ENCODE measurements at regions not wholly inside any gene's neighbourhood (a gene's known extent, or its start where the extent isn't known, plus 50 kb on each side); places are given as distances from the start of the nearest gene placed in this dataset.
"Not testable (repeated sequence)": the region's sequence is repeated elsewhere in the genome, so short reads cannot be mapped to it uniquely, and the experiment has no call there.

DNA sequence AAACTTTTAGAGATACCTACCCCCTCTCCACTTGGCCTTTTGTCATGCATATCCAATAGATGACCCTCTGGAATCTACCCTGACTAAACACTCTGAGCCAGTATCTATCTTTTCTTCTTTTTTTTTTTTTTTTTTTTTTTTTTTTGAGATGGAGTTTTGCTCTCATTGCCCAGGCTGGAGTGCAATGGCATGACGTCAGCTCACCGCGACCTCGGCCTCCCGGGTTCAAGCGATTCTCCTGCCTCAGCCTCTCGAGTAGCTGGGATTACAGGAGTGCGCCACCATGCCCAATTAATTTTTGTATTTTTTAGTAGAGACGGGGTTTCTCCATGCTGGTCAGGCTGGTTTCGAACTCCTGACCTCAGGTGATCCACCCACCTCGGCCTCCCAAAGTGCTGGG is 50.8 kb upstream of the GRIN2B start:
- DNase-seq (ENCODE audit: low read depth), result not testable (repeated sequence)

DNA sequence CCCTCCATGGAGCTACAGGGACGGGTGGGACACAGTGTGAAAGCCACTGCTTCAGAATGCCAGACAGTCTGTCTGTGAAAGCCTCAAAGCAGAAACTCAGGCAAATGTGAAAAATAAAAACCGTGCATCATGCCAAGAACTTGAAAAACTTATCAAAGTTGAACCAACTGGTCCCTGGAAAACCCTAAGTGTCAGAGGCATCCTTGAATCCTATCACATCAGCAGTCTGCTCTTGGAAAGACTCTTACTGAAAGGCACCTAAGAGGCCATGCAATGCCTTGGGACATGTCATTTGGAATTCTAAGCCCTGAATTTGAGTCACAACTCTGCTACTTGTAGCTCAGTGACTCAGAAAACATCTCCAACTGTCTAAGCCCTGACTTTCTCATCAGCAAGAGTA is 62.4 kb upstream of the GRIN2B start:
- no peak for DNase-seq (ENCODE audit: low read depth)

DNA sequence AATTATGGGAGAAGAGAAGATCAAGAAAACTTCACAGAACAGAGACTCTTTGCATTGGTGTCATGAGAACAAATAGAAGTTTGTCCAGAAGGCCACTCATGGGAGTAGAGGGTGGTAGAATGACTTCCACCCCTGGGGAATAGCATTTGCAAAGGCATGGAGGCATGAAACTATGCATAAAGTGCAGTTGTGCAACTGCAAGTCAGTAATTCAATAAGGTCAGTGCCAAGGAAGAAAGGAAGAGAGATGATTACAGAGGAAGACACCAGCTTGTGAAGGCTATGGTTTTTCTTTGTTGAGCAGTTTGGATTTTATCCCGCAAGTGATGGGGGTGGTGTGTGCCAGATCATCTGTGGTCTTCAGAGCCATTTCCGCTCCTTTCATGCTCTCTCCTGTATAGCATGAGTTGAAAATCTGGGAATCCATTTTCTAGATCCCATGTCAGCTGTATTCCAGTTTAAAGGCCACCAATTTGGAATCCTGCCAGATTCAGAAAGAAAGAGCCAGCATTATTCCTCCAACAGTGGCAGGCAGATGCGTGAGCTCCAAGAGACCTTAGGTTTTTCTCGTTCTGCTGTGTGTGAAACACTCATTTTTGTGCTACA is 67.6 kb upstream of the GRIN2B start:
- DNase-seq (ENCODE audit: low read depth), result no peak

DNA sequence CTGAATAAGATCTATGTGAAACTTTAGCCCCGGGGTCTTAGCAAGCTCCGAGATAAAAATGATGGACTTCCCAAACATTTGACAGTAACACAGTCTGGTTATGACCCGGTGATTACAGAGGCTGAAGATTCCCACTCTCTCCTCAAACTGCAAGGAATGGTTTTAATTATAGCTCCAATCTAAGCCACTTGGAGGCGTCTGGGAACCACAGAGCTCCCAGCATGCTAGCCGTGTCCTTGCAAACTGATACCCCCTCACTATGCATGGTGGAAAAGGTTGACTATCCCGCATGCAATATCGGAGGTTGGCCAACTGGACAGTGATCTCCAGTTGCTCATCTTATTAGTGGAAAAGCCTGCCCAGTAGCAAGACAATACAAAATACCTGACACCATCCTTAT is 76.5 kb upstream of the GRIN2B start:
- no peak for DNase-seq (ENCODE audit: low read depth)

DNA sequence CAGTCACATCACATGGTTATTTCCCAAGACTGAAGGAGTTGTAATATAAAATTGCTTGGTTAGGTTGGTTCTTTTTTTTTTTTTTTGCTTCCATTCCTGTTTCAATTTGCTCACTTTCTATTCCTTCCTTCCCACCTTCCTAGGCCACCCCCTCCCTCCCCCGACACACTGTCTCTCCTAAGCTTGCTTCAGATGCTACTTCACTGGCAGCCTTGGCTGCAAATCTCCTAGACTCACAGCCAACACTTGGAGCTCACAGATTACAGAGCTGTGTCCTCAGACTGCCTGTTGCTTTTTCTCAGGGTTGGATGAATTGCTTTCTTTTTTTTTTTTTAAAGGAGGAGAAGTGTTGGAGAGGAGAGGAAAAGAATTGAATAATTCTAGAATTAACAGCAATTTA is 77.3 kb upstream of the GRIN2B start:
- DNase-seq (ENCODE audit: low read depth), result no peak

DNA sequence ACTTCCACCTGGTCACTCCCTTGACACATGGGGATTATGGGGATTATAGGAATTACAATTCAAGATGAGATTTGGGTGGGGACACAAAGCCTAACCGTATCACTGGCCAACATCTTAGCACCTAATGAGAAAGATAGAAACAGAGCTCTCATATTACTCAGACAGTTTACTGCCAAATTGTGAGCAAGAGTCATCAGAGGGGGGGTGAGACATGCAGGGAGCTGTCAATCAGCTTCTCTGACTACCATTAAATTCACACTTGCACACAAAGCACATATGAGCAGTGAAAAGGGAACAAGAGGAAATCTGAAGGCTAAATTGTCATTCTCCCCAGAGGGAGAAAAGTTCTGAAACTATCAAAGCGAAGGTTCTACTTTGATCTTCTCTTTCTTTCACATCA is 78.1 kb upstream of the GRIN2B start:
- DNase-seq (ENCODE audit: low read depth), result no peak

DNA sequence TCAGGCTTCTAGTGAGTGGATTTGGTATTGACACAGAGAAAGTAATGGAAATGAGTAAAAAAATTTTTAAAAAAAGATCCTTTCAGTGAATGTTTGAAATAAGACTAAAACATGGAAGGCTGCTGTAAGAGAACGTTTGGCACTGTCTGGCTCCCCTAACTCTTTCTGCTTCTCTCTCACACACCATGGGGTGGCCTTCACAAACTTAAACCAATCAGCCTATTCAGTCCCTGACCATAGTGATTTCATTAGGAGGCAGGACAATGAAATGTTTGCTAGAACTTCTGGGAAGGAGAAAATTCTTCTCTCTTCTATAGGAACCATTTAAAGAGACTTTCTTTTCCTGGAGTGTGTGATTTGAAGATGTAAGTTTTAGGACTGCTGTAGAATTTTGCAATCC is 84.2 kb upstream of the GRIN2B start:
- DNase-seq (ENCODE audit: low read depth), result no peak

DNA sequence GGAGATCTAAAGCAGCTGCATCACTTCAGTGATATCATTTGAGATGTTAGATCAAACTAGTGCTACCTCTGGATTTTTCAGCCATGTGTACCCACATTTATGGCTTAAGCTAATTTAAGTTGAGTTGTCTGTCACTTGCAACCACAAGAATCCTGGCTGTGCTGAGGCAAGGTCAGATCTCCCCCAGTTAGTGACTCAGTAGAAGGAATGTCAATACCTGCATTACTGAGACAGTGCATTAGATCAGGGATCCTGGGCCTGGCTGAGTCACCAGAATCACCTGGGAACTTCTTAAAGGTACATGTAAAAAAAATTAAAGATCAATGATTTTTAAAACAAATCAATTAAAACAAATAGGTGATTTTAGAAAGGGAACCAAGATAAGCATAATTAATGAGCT is 84.6 kb upstream of the GRIN2B start:
- no peak for DNase-seq (ENCODE audit: low read depth)

DNA sequence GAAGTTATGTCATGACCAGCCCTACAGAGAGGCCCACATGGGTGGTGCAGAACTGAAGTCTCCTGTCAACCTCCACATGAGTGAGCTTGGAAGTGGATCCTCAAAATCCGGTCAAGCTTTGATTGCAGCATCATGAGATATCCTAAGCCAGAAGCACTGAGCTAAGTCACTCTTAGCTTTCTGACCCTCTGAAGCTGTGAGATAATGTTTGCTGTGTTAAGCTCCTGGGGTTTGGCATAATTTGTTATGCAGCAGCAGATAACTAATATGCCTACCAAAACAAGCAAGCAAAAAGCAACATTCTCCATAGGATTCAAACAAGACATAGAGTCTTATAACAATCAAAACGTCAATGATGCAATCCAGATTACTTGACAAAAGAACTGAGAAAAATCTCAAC is 87.6 kb upstream of the GRIN2B start:
- DNase-seq (ENCODE audit: low read depth), result no peak

DNA sequence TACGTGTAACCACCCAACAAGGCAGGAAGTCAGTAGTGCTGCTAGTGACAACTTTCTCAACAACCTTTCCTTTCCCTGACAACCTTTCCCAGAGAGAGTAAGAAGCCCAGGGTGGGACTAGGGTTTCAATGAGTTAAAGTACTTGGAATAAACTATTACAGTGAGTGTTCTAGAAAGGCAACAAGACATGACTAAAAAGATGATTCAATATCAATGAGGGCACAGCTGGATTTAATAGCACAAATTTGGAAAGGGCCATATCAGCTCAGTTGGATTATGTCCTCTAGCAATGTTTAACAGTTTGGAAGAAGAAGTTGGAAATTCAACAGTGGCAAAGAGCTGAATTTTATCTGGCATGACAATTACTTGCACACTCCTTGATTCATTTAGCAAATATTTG is 90.4 kb upstream of the GRIN2B start:
- DNase-seq (ENCODE audit: low read depth), result no peak

DNA sequence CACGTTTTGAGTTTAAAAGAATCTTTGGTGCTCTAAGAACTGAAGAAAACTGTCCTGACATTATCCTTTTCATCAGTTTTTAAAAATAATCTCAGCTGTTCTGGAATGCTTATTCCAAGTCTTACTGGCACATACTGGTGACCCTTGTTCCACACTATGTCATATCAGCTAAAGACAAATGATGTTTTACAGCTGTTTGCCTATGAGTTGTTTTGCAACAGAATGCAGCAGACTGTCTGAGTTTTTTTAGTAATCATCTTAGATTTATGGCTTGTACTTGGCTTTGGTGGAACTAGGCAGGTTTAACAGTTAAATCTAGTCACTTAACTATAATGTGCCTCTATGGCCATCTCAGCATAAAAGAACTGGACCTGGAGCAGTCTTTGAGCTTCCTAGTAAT is 91.6 kb upstream of the GRIN2B start:
- no peak for DNase-seq (ENCODE audit: low read depth)

DNA sequence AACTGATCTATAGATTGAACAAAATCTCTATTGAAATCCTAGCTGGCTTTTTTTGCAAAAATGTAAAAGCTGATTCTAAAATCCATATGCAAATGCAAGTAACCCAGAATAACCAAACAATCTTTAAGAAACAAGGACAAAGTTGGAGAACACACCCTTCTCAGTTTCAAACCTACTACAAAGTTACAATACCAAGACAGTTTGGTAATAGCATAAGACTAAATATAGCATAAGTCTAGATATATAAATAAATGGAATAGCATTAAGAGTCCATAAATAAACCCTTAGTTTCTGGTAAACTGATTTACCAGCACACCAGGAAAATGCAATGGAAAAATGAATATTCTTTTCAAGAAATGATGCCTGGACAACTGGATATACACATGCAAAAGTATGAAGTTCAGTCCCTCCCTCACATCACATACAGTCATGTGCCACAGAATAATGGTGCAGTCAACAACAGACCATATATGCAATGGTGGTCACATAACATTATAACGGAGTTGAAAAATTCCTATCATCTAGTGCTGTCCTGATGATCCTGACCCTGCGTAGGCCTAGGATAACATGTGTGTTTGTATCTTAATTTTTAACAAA is 94.5 kb upstream of the GRIN2B start:
- DNase-seq (ENCODE audit: low read depth), result no peak

DNA sequence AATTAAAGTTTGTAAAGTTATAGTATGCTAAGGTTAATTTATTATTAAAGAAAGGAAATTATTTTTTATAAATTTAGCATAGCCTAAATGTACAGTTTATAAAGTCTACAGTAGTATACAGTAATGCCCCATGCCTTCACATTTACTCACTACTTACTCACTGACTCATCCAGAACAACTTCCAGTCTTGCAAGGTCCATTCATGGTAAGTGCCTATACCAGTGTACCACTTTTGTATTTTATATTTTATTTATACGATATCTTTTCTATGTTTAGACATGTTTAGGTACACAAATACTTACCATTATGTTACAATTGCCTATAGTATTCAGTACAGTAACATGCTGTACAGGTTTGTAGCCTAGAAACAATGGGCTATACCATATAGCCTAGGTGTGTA is 95.1 kb upstream of the GRIN2B start:
- DNase-seq (ENCODE audit: low read depth), result no peak

DNA sequence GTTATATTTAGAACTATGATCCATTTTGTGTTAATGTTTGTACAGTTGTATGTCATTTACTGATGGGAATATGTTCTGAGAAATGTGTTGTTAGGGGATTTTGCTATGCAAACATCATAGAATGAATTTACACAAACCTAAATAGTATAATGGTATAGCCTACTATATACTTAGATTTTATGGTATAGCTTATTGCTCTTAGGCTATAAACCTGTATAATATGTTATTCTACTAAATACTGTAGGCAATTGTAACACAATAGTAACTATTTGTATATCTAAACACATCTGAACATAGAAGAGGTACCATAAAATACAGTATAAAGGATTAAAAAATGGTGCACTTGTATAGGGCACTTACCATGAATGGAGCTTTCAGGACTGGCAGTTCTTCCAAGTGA is 105.4 kb upstream of the GRIN2B start:
- DNase-seq (ENCODE audit: low read depth), result no peak

DNA sequence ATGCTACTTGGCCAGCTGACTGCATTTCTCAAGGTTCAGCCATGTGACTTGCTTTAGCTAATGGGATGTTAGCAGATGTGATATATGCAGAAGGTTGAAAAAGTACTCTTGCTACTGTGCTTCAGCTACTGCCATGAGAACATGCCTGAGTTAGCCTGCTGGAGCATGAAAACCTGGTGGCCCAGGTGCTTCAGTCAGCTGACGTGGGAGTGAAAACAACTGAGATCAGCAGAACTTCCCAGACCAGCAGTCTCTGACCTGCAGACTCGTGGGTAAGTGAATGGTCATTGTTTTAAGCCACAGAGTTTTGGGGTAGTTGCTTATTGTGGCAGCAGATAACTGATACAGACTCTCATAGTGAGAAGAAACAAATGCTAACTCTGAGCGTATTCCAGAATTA is 118.6 kb upstream of the GRIN2B start:
- no peak for DNase-seq (ENCODE audit: low read depth)

DNA sequence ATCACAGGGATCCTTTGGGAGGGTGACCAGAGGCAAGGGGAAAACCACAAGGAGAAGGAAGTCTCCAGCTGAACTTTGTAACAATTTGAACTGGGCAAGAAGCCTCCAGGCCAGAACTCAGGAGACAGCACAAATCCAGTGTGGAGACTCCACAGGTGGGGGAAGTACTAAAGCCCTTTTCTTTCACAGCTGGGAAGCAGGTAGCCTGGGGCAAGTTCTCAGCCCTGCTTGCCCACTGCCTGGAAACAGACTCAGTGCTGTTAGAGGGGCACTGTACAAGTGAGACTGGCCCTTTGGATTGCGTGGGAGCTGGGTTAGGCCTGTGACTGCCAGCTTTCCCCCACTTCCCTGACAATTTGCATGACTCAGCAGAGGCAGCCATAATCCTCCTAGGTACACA is 120.2 kb upstream of the GRIN2B start:
- DNase-seq (ENCODE audit: low read depth), result not testable (repeated sequence)

DNA sequence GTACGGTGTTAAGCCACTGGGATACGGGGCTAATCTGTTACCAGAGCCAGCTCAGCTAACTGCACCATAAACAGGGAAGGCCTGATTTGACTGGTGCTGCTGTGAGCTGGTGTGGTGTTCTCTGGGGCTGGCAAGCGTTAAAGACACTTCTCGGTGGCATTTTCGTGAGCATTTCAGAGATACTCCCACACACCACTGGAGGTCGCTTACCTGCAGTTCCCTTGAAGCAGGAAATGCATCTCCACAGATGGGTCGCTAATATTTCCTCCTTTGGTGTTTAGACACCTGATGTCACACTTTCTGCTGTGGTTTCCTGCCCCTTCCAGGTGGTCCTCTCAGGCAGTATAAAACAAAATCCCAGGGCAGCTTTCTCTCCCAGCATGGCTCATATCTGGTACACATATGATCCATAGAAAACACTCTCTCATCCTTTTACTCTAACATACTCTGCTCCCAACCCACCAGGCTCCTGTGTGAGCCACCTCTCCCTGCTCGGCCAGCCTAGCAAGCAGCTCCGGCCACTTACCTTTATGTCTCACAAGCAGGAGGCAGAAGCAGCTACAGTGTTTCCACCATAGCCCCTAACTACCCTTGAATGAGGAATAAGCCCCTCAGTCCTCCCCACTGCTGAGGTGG is 129.9 kb upstream of the GRIN2B start:
- peak; percentile 6 for DNase-seq (ENCODE audit: low read depth)

DNA sequence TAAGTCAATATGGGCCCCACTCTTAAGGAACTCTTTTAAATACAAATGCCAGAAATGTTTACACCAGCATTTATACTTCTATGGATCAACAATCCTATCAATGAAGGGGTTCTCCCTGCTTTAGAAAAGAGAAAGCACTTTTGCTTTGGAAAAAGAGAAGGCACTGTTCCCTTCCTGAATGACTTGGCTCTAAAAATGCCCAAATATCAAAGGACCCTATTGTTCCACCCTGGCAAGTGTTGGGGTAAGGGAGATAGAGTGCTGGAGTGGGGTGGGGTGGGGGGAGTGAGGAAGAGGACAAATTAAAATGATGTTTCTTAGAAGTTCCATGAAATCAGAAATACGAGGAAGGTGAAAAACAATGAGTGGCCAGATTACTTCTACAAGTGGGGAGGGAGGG is 131.6 kb upstream of the GRIN2B start:
- no peak for DNase-seq (ENCODE audit: low read depth)

DNA sequence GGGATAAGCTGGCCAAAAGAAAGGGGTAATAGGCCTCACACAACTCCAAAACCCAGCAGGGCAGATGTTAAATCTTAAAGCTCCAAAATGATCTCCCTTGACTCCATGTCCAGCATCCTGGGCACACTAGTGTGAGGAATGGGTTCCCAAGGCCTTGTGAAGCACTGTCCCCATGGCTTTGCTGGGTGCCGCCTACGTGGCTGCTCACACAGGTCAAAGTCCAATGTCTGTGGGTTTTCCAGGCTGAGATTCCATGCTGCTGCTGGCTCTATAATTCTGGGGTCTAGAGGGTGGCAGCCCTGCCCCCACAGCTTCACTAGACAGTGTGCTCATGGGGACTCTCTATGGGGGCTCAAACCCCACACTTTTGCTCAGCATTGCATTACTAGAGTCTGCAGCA is 145.3 kb upstream of the GRIN2B start:
- no peak for DNase-seq (ENCODE audit: low read depth)

DNA sequence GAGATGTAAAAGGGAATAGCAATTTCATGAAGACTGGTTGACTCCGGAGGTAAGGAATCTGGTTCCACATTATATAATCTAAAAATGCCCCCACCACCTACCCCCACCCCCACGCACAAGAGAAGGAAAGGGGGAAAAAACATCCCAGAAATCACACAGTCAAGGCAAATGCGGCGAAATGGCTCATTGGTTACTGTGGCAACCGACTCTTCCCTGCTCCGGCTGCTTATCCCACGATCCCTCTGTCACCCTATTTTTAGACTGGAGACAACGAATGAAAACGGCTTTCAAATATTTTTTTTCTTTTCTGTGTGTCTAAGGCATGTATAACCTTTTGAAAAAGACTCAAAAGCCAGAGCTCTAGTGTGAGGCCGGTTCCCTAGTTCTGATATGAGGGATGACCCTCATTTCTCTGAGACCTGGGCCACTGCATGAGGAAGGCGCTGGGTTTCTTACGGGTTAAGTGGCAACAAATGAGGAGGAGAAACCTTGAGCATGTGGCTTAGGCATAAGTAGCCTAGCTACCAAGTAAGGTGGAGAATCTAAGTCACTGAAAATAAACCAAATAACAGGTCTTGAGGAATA is 148.3 kb upstream of the GRIN2B start:
- no peak for DNase-seq (ENCODE audit: low read depth)

DNA sequence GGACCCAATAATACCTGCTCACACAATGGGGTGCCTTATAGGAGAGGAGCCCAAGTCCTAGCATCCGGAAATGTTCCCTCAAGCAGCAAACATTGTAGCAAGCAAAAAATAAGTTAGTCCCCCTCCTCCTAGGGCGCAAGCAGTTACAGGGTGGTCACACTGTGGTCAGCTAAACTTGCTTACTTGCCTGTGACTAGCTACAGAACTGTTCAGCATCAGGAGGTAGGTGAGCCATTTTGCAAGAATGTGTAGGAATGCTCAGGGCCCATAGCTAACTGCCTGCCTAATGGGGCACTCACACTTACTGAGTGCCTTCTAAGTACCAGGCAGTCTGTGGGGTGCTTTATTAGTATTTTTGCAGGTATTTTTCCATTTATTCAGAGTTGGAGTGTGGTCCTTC is 154.6 kb upstream of the GRIN2B start:
- no peak for DNase-seq (ENCODE audit: low read depth)

DNA sequence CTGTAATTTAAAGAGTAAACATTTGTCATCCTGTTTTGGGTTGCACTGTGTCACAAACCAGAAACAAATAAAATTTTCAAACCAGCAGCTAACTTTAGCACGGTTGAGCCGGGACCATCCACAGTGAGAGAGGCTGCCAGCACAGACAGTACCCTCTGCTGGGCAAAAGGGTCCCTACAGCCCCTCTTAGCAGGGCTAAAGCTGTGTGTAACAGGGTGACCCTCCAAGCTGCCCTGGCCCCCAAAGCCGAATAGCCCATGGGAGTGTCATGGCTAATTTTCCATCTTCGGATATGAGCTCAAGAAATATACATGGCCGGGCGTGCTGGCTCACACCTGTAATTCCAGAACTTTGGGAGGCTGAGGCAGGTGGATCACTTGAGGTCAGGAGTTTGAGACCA is 157.1 kb upstream of the GRIN2B start:
- no peak for DNase-seq (ENCODE audit: low read depth)

DNA sequence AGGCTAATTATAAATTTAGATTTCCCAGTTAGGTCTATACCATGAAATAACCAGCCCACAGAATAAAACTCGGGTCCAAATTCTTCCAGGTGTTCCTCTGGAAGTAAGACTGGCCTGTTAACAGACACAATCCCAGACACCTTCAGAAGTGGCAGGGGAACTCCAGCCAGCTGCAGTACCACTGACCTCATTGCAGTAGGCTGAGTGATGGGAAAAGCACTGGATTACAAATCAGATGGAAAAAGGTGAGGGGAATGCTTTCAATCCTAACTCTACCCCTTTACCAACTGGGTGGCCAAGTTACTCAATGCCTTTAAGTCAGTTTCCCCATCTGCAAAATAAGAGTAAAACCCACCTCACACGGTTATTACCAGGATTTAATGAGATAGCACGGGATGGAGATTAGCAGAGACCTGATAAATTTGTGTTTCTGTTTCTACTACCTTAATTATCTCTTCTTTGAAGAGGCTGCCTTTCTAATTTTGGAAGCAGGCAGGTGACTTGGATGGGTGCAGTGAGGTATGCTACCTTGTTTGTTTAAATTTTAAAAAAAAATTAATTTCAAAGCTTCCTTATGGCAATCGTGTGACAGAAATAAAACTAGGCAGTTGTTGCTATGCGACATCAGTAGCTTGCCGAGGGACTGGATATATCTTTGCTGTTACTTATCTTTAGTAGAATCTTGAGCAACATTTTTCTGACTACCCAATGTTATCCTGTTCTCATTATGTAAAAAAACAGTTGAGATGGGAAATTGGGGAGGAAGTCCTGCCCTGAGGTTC is 167.3 kb upstream of the GRIN2B start:
- no peak for DNase-seq (ENCODE audit: low read depth)
